HG02943 (cell line): ENCODE measurements at regions not wholly inside any gene's neighbourhood (a gene's known extent, or its start where the extent isn't known, plus 50 kb on each side); places are given as distances from the start of the nearest gene placed in this dataset.

Source experiments
- ATAC-seq: cut with Tn5 transposase; IDR thresholded peaks from one replicate; pipeline ENCODE4 v1.9.1; 2021; ENCODE audit warnings: mild to moderate bottlenecking, low read depth, moderate library complexity; ENCODE audit not compliant: unreplicated experiment

- no peak for ATAC-seq
Observed at GRCh38 chr13:110097013-110097412, 209.9 kb downstream of the COL4A1 start.

DNA sequence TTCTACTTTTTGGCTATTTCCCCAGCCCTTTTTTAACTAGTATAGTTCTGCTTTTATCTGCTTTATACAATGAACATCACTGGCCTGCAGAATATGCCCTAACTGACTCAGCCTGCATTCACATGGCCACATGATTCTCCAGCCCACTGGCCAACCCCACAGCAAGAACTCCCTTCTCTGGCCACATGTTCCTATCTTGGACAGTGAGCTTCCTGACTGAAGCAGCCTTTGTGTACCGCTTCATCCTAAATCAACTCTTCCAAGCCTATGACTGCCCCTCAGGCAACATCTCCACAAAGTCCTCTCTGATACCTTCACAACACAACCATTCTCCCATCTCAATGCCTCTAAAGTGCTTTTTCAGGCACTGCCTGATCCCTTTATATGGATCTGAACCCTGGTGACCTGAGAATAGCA, 214.1 kb downstream of the COL4A1 start:
- ATAC-seq = no peak

- ATAC-seq = no peak
Observed at GRCh38 chr13:110089815-110090214, 217.1 kb downstream of the COL4A1 start.

GRCh38 chr13:110089100-110089499, 217.9 kb downstream of the COL4A1 start:
- no peak for ATAC-seq

DNA sequence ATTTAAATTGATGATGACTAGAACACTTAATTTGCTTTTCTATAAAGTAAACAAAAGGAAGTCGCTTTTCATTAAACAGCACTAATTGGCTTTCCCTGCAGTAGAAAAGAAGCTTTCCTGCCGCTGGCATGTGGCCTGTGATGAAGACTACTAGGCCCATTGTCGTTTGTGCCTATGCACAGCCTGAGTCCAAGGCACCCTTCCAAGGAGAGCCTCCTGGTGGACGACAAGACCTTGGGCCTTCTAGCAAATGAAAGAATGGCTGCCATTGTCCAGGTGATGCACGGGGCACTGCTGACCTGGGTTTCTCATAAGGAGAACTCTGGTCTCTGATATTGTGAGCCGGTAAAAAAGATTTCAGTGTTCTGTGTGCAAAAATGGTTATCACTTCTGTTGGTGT, 233.0 kb downstream of the COL4A1 start:
- ATAC-seq = no peak

- ATAC-seq = no peak
Observed at GRCh38 chr13:110070511-110071120, 236.3 kb downstream of the COL4A1 start.

GRCh38 chr13:110070046-110070445, 236.9 kb downstream of the COL4A1 start:
- ATAC-seq = no peak

DNA sequence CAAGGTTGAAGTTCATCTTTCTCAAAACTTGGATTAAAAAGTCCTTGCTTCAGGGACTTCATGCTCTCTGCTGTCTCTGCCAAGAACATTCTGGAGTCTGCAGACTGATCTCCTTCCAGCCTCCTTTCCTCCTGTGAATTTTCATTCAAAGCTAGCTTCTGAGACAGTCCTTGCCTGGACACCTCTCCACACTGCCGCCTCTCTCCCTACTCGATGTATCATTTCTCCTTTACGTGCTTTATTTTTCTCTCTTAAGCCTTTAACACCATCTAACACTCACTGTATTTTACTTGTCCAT, 238.8 kb downstream of the COL4A1 start:
- ATAC-seq = no peak

GRCh38 chr13:110067355-110068175, 239.4 kb downstream of the COL4A1 start:
- no peak for ATAC-seq

DNA sequence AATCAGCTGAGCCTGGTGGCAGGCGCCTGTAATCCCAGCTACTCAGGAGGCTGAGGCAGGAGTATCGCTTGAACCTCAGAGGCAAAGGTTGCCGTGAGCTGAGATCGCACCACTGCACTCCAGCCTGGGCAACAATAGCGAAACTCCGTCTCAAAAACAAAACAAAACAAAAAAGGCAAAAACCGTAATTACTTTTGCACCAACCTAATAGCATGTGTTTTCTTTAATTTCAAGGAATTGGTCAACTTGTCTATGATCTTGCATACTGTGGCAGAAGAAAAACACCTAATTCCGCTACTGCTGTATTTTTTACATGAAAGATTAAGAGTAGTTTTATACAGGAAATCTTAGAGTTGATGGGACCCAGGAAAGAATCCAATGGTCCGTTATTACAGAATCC, 241.2 kb downstream of the COL4A1 start:
- ATAC-seq = no peak

DNA sequence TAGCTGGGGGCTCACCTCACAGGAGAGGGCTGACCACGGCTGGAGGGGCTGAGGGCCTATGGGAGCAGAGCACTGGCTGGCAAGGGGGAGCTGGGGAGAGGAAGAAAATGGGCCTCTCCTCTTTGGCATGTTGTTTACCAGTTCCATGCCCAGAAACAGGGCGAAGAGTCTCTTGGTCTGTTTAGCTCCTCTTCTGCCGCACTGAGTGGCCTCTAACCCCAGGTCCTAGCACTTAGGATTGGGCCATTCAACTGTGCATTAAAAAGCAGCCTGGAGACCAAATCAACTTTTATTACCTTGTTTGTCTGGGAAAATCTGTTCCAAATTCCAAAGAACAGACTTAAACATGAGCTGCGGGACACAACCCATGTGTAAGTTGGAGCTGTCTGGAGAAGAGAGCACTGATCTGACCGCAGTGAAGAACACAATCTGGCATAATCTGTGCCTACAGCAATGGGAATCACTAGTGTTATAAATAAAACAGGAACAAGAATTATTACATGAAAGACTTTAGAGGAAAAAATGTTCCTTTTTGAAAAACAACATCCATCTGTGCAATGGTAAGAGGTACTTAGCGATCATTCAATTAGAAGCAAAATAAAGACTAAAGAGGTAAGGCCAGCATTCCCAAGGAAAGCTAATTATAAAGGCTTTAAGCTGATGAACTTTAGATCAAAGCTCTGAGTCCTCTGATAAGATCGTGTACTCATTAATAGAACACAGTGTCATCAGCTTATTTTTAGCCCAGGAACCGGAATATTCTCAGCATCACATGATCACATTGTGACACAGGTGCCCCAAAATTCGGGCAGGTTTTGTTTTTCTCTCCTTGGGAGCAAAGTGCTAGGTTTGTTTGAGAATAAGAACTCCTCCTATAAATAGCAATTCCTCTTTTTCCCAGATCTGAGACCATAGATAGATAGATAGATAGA, 243.2 kb downstream of the COL4A1 start:
- ATAC-seq = no peak

GRCh38 chr13:110062777-110063442, 244.0 kb downstream of the COL4A1 start:
- ATAC-seq = no peak

DNA sequence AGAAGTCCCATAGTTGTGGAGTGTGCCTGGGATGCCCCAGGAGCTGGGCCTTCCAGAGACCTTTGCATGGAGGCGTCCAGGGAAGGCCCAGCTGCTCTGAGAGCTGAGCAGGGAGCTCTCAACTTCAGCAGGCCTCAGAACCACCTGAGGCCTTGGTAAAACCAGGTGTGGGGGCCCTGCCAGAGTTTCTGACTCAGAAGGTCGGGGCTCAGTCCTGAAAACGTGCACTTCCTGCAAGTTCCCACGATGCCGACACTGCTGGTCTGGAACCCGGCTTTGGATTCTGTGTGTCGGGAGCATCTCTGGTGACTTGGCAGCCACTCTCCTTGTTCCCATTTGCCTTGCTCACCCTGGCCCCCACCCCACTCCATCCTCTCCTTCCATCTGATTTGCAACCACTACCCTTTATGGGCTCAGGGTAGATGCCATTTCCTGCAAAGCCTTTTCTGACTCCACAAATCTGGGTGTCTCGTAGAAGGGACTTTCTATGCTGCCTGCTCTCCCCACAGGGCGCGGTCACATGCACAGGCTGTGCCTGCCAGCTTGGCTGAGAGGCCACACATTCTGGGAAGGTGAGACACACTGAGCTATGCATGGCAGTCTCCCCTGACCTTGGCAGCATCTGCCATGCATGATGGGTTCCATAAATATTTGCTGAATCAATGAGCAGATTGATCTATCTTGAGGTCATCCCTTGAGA, 244.7 kb downstream of the COL4A1 start:
- ATAC-seq = no peak

- ATAC-seq = no peak
Observed at GRCh38 chr13:110061270-110061669, 245.7 kb downstream of the COL4A1 start.

- no peak for ATAC-seq
Observed at GRCh38 chr13:110057052-110057451, 249.9 kb downstream of the COL4A1 start.

- ATAC-seq = no peak
Observed at GRCh38 chr13:110056640-110057039, 250.3 kb downstream of the COL4A1 start.

- no peak for ATAC-seq
Observed at GRCh38 chr13:110055089-110055488, 251.9 kb downstream of the COL4A1 start.

DNA sequence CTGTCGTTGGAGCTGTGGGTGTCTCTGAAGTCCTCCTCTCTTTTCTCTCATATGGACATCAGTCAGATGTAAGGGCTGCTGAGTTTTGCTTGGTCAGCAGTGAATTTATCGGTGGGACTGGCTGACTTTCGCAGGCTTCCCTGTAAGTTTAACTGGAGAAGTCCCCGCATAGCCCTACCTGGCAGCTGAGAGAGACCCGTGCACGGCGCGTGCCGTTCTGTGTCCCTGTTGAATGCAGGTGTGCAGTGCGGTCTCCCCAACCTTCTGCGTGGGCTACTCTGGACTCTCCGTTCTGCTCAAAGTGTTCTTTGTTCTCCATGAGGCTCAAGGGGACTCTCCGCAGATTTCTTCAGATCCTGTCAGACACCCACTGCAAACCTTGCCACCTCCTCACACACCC, 252.9 kb downstream of the COL4A1 start:
- no peak for ATAC-seq

- ATAC-seq = no peak
Observed at GRCh38 chr13:110047496-110047895, 259.5 kb downstream of the COL4A1 start.

GRCh38 chr13:110046811-110047210, 260.1 kb downstream of the COL4A1 start:
- no peak for ATAC-seq
